PFSK-1 (cell line): ENCODE measurements at regions not wholly inside any gene's neighbourhood (a gene's known extent, or its start where the extent isn't known, plus 50 kb on each side); places are given as distances from the start of the nearest gene placed in this dataset.

Experiments used
- FOXP2 ChIP-seq: optimal IDR thresholded peaks from 2 replicates; pipeline ENCODE3; 2011; ENCODE audit warnings: borderline replicate concordance, control low read depth, inconsistent platforms; ENCODE audit not compliant: insufficient read depth; ENCODE audit errors: extremely low read length, extremely low read depth
- POLR2AphosphoS5 ChIP-seq: IDR thresholded peaks from 2 replicates; pipeline ENCODE4 v1.6.1; 2012; ENCODE audit warnings: low read depth, mild to moderate bottlenecking, control low read depth, low read length, moderate library complexity
- TF ChIP-seq, protein P1 (sequence below), 2 experiments: IDR thresholded peaks; 2 replicates each; pipeline versions ENCODE4 v1.6.1 to v1.8.0; 2011 to 2012; ENCODE audit warnings: low read depth in 2 of 2, low read length in 2 of 2, control low read depth in 1 of 2, inconsistent platforms in 1 of 2, mild to moderate bottlenecking in 1 of 2, moderate library complexity in 1 of 2; ENCODE audit not compliant: insufficient read depth in 1 of 2

DNA sequence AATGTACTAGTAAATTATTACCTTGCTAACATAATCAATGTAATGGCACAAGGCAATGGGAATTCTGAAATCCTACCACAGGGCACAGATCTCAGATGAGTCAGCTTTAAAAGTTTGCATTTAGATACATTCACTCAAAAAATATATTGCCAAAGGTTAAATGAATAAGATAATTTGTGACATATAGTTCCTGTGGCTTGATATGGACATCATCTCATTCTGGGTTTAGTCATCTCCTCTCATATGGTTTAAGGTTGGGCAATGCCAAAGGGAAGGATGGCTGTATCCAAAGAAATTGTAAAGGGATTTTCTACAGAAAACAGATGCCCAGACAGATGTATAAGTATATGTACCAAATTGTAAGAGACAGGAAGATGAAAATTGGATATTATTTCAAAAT lies 1065.0 kb downstream of the LRFN5 start:
- TF ChIP-seq FOXP2, result no peak
- TF ChIP-seq, protein P1, sequence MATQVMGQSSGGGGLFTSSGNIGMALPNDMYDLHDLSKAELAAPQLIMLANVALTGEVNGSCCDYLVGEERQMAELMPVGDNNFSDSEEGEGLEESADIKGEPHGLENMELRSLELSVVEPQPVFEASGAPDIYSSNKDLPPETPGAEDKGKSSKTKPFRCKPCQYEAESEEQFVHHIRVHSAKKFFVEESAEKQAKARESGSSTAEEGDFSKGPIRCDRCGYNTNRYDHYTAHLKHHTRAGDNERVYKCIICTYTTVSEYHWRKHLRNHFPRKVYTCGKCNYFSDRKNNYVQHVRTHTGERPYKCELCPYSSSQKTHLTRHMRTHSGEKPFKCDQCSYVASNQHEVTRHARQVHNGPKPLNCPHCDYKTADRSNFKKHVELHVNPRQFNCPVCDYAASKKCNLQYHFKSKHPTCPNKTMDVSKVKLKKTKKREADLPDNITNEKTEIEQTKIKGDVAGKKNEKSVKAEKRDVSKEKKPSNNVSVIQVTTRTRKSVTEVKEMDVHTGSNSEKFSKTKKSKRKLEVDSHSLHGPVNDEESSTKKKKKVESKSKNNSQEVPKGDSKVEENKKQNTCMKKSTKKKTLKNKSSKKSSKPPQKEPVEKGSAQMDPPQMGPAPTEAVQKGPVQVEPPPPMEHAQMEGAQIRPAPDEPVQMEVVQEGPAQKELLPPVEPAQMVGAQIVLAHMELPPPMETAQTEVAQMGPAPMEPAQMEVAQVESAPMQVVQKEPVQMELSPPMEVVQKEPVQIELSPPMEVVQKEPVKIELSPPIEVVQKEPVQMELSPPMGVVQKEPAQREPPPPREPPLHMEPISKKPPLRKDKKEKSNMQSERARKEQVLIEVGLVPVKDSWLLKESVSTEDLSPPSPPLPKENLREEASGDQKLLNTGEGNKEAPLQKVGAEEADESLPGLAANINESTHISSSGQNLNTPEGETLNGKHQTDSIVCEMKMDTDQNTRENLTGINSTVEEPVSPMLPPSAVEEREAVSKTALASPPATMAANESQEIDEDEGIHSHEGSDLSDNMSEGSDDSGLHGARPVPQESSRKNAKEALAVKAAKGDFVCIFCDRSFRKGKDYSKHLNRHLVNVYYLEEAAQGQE (IDR thresholded peaks at IDR 0.05; ENCODE audit: insufficient read depth in 1 of 2, low read depth in 2 of 2, low read length in 2 of 2), result no peak
- TF ChIP-seq POLR2AphosphoS5, result no peak
